Endothelial cell of umbilical vein (primary cell): ENCODE measurements at regions not wholly inside any gene's neighbourhood (a gene's known extent, or its start where the extent isn't known, plus 50 kb on each side); places are given as distances from the start of the nearest gene placed in this dataset.

Experiments used
- BruUV-seq: library from RNA; stranded (reverse); fragments of 400-500 nt; replicated peaks from 2 replicates; lab custom pipeline; 2021; lab: Mats Ljungman, UMichigan
- CTCF ChIA-PET: fragments of 300-600, 350-600 bp; sonication (Branson Sonifier 250); formaldehyde crosslinking; loops from one replicate; lab custom pipeline; 2021; ENCODE audit warnings: antibody characterized with exemption, inconsistent platforms; lab: Charles Lee
- POLR2A ChIA-PET: fragments of 300-600, 350-600 bp; sonication (Branson Sonifier 250); formaldehyde crosslinking; loops from one replicate; lab custom pipeline; 2021; ENCODE audit warnings: antibody characterized with exemption, inconsistent platforms; lab: Charles Lee
- DNase-seq: peaks from one replicate; pipeline ENCODE4 v3.0.0-alpha.2; 2011; ENCODE audit warnings: low read depth, low spot score
- FAIRE-seq: peaks from 2 replicates; lab custom pipeline; 2011; peaks lifted over from hg19 to GRCh38; lab: Jason Lieb, UNC
- H2AFZ ChIP-seq: 2 replicates; pipeline ENCODE4 v1.6.0; 2012; ENCODE audit warnings: low read depth, low read length, control low read depth, inconsistent platforms
- H3K27ac ChIP-seq: 2 replicates; pipeline ENCODE4 v1.5.1; 2011; ENCODE audit warnings: low read depth, mild to moderate bottlenecking, control low read depth, low read length, moderate library complexity; ENCODE audit not compliant: insufficient read depth
- H3K27me3 ChIP-seq, 2 experiments: 2 replicates each; pipeline versions ENCODE4 v1.6.0 to v1.6.1; 2011; ENCODE audit warnings: low read length in 2 of 2, mixed read lengths in 1 of 2; ENCODE audit not compliant: control insufficient read depth in 2 of 2, insufficient read depth in 2 of 2
- H3K36me3 ChIP-seq, 2 experiments: 2 replicates in 1 of 2; 3 replicates in 1 of 2; pipeline ENCODE4 v1.5.1; 2011; ENCODE audit warnings: low read length in 2 of 2, mild to moderate bottlenecking in 1 of 2, moderate library complexity in 1 of 2; ENCODE audit not compliant: control insufficient read depth in 2 of 2, insufficient read depth in 2 of 2; ENCODE audit errors: extremely low read depth in 1 of 2
- H3K4me1 ChIP-seq: 3 replicates; pipeline ENCODE4 v1.5.1; 2011; ENCODE audit warnings: mild to moderate bottlenecking, low read length; ENCODE audit not compliant: control insufficient read depth, insufficient read depth; ENCODE audit errors: extremely low read depth
- H3K4me2 ChIP-seq: 2 replicates; pipeline ENCODE4 v1.6.1; 2011; ENCODE audit warnings: low read length, control low read depth, mixed read lengths; ENCODE audit not compliant: insufficient read depth
- H3K4me3 ChIP-seq, 3 experiments: fragments of 200-600 bp in 1 of 3; sonication (generic), shearing (Covaris generic) in 1 of 3; replicated peaks in 1 of 3; 2 replicates each; pipeline ENCODE4 v1.5.1; 2011 to 2016; ENCODE audit warnings: control low read depth in 3 of 3, low read length in 3 of 3, mild to moderate bottlenecking in 2 of 3, inconsistent platforms in 1 of 3, low read depth in 1 of 3, moderate library complexity in 1 of 3; ENCODE audit not compliant: insufficient read depth in 1 of 3
- H3K79me2 ChIP-seq: 2 replicates; pipeline ENCODE4 v1.6.0; 2012; ENCODE audit warnings: low read length, inconsistent platforms; ENCODE audit not compliant: control insufficient read depth, insufficient read depth
- H3K9ac ChIP-seq: replicated peaks from 2 replicates; pipeline ENCODE3; 2011; ENCODE audit warnings: low read length, control low read depth; ENCODE audit not compliant: insufficient read depth; ENCODE audit errors: extremely low read depth
- H3K9me1 ChIP-seq: replicated peaks from 3 replicates; pipeline ENCODE4 v1.6.0; 2011; ENCODE audit warnings: mild to moderate bottlenecking, low read length; ENCODE audit not compliant: control insufficient read depth, insufficient read depth; ENCODE audit errors: extremely low read depth
- H3K9me3 ChIP-seq: replicated peaks from 2 replicates; pipeline ENCODE4 v1.5.1; 2012; ENCODE audit warnings: low read length, inconsistent platforms; ENCODE audit not compliant: control insufficient read depth, insufficient read depth
- H4K20me1 ChIP-seq: replicated peaks from 2 replicates; pipeline ENCODE3; 2011; ENCODE audit warnings: mild to moderate bottlenecking, low read length; ENCODE audit not compliant: control insufficient read depth, insufficient read depth; ENCODE audit errors: extremely low read depth
- EZH2 ChIP-seq: IDR thresholded peaks from 2 replicates; pipeline ENCODE4 v1.6.1; 2012; ENCODE audit warnings: borderline replicate concordance, low read depth, mild to moderate bottlenecking, moderate library complexity, low read length, inconsistent platforms; ENCODE audit not compliant: severe bottlenecking
- FOS ChIP-seq: IDR thresholded peaks from 2 replicates; pipeline ENCODE4 v1.6.1; 2011; ENCODE audit warnings: mild to moderate bottlenecking, low read length, moderate library complexity, borderline replicate concordance; ENCODE audit not compliant: insufficient read depth
- GATA2 ChIP-seq: IDR thresholded peaks from 2 replicates; pipeline ENCODE4 v1.7.0; 2011; ENCODE audit warnings: low read depth, mild to moderate bottlenecking, moderate library complexity, mixed read lengths, low read length; ENCODE audit not compliant: insufficient read length, insufficient read depth
- JUN ChIP-seq: IDR thresholded peaks from 2 replicates; pipeline ENCODE4 v1.6.1; 2011; ENCODE audit warnings: borderline replicate concordance, low read depth; ENCODE audit not compliant: insufficient read length, insufficient read depth
- MYC ChIP-seq: IDR thresholded peaks from one replicate; pipeline ENCODE4 v1.6.1; 2011; ENCODE audit warnings: mild to moderate bottlenecking, low read depth, low read length
- POLR2A ChIP-seq: IDR thresholded peaks from 2 replicates; pipeline ENCODE4 v1.6.1; 2012; ENCODE audit warnings: low read depth, mild to moderate bottlenecking, control low read depth, low read length
- POLR2AphosphoS5 ChIP-seq: IDR thresholded peaks from 2 replicates; pipeline ENCODE4 v1.6.1; 2012; ENCODE audit warnings: low read depth, mild to moderate bottlenecking, control low read depth, low read length, moderate library complexity; ENCODE audit not compliant: insufficient read depth
- dilution Hi-C: fragments of 300-500 bp; cut with MboI; formaldehyde crosslinking; loops from one replicate; pipeline ENCODE4 v1.15.0; 2019; ENCODE audit warnings: low sequenced_read_pairs; ENCODE audit not compliant: extremely low pct_ligation_motif_present
- intact Hi-C: fragments of 100-400 bp; cut with micrococcal nuclease; formaldehyde crosslinking; loops from one replicate; pipeline ENCODE4 v1.10.0; 2022
- TF ChIP-seq, protein P1 (sequence below): IDR thresholded peaks from 2 replicates; pipeline ENCODE4 v1.6.1; 2011; ENCODE audit not compliant: insufficient read depth, insufficient read length
- TF ChIP-seq, protein P2 (sequence below), 2 donors: IDR thresholded peaks; 1 replicate in 1 of 2; 2 replicates in 1 of 2; pipeline ENCODE4 v1.5.1; 2011; ENCODE audit warnings: low read length in 2 of 2, mild to moderate bottlenecking in 2 of 2, moderate library complexity in 2 of 2, control low read depth in 1 of 2, inconsistent platforms in 1 of 2, low read depth in 1 of 2; ENCODE audit not compliant: insufficient read depth in 1 of 2; ENCODE audit errors: extremely low read depth in 1 of 2

DNA sequence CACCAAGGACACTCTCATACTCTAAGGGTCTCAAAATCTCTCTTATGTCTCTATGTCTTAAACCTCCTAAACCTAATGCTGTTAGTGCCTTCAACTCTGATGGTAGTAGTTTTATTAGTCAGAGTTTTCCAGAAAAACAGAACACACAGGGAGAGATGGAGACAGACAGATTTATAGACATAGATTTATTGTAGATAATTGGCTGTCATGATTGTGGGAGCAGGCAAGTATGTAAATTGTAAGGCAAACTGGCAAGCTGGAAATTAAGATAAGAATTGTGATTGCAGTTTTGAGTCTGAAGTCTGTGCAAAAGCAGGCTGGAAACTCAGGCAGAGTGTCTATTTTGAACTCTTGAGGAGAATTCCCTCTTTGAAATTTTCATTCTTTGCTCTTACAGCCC is 96.3 kb upstream of the ROBO1 start:
- Histone ChIP-seq H3K79me2 (no peaks in the 10 kb centered on the region), H3K9me1 (no peaks in the 10 kb centered on the region), H4K20me1 (no peaks in the 10 kb centered on the region), H3K4me3 (no peak overlapping the region), H3K27ac (no peak overlapping the region), H3K27me3 (no peaks in the 10 kb centered on the region), H3K9me3 (no peaks in the 10 kb centered on the region), H3K9ac (no peak overlapping the region), H3K4me1 (no peaks in the 10 kb centered on the region), H3K36me3 (no peaks in the 10 kb centered on the region), H3K4me2 (no peak overlapping the region), H2AFZ (no peak overlapping the region)
- dilution Hi-C loops (no loop called here), intact Hi-C loops (no loop called here)
- CTCF ChIA-PET: no interaction called here
- FAIRE-seq: no peak
- no TSS peak for BruUV-seq
- TF ChIP-seq POLR2A (no peak), MYC (no peak)
- TF ChIP-seq, protein P1, sequence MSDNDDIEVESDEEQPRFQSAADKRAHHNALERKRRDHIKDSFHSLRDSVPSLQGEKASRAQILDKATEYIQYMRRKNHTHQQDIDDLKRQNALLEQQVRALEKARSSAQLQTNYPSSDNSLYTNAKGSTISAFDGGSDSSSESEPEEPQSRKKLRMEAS: no peak
- TF ChIP-seq, protein P2, sequence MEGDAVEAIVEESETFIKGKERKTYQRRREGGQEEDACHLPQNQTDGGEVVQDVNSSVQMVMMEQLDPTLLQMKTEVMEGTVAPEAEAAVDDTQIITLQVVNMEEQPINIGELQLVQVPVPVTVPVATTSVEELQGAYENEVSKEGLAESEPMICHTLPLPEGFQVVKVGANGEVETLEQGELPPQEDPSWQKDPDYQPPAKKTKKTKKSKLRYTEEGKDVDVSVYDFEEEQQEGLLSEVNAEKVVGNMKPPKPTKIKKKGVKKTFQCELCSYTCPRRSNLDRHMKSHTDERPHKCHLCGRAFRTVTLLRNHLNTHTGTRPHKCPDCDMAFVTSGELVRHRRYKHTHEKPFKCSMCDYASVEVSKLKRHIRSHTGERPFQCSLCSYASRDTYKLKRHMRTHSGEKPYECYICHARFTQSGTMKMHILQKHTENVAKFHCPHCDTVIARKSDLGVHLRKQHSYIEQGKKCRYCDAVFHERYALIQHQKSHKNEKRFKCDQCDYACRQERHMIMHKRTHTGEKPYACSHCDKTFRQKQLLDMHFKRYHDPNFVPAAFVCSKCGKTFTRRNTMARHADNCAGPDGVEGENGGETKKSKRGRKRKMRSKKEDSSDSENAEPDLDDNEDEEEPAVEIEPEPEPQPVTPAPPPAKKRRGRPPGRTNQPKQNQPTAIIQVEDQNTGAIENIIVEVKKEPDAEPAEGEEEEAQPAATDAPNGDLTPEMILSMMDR (IDR thresholded peaks at IDR 0.05; ENCODE audit: extremely low read depth in 1 of 2, insufficient read depth in 1 of 2, low read depth in 1 of 2, low read length in 2 of 2): no peak
- peak; percentile 38 for DNase-seq
- POLR2A ChIA-PET: no interaction called here

DNA sequence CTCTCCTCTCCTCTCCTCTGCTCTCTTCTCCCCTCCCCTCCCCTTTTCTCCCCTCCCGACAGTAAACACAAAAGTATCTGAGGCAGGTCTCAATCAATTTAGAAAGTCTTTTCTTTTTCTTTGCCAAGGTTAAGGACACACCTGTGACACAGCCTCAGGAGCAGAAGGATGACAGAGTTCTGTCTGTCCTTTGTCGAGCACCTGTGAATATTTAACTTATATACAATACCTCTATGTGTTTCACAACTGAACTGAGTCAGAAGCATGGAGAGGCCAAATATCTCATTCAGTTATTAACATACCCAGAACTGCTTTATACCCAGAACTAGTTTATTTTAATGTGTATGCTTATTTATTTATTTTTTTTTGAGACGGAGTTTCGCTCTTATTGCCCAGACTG is 81.1 kb upstream of the ROBO1 start:
- POLR2A ChIA-PET: no interaction called here
- dilution Hi-C loops (no loop called here), intact Hi-C loops (loop anchor here (10.0 kb wide), 1 partner anchor 136 kb away; no protein-coding TSS in a partner anchor)
- Histone ChIP-seq H3K27me3 (no peaks in the 10 kb centered on the region), H2AFZ (no peak overlapping the region), H3K79me2 (no peaks in the 10 kb centered on the region), H3K27ac (no peak overlapping the region), H3K4me2 (no peak overlapping the region), H3K4me3 (no peak overlapping the region), H3K9me1 (no peaks in the 10 kb centered on the region), H3K4me1 (peaks cover 8% of the 10 kb centered on the region), H4K20me1 (no peaks in the 10 kb centered on the region), H3K9me3 (no peaks in the 10 kb centered on the region), H3K36me3 (no peaks in the 10 kb centered on the region), H3K9ac (no peak overlapping the region)
- DNase-seq: no peak
- CTCF ChIA-PET: no interaction called here
- TF ChIP-seq POLR2A (no peak), FOS (no peak), JUN (no peak), GATA2 (no peak), MYC (no peak), POLR2AphosphoS5 (no peak), EZH2 (no peak)
- TF ChIP-seq, protein P2 (IDR thresholded peaks at IDR 0.05; ENCODE audit: extremely low read depth in 1 of 2, insufficient read depth in 1 of 2, low read depth in 1 of 2, low read length in 2 of 2): no peak
- TF ChIP-seq, protein P1: no peak
- BruUV-seq: no TSS peak
- FAIRE-seq: no peak
